ENCODE measurements at regions not wholly inside any gene's neighbourhood (a gene's known extent, or its start where the extent isn't known, plus 50 kb on each side); places are given as distances from the start of the nearest gene placed in this dataset.

DNA sequence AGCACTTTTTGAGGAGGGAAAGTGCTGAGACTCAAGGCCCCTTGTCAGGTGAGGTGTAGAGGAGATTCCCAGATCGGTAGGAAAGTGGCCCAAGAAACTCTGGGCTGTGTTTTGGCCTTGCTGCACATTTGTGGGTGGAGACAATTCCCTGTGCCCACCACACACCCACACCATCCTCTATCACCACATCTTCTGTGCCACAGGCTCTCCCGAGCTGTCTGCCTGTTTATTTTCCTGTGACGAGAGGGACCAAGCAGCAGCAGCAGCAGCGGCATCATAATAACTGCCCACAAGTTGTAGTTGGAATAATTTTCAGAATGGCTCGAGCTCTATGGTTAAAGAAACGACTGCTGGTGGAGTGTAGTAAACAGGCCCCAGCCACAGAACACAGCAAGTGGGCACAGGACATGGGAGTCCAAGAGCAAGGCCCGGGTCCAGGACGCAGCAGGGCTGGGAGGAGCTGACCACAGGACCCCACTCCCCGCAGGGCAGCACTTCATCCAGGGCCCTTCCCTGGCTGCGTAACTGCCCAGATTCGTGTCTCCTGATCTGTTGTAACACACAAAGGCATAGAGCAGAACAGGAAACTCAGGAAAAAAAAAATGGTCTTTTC is 55.6 kb upstream of the BCL2L14 start:
- no peak for DNase-seq (ENCODE audit: low read depth in 4 of 4, low spot score in 1 of 4)

DNA sequence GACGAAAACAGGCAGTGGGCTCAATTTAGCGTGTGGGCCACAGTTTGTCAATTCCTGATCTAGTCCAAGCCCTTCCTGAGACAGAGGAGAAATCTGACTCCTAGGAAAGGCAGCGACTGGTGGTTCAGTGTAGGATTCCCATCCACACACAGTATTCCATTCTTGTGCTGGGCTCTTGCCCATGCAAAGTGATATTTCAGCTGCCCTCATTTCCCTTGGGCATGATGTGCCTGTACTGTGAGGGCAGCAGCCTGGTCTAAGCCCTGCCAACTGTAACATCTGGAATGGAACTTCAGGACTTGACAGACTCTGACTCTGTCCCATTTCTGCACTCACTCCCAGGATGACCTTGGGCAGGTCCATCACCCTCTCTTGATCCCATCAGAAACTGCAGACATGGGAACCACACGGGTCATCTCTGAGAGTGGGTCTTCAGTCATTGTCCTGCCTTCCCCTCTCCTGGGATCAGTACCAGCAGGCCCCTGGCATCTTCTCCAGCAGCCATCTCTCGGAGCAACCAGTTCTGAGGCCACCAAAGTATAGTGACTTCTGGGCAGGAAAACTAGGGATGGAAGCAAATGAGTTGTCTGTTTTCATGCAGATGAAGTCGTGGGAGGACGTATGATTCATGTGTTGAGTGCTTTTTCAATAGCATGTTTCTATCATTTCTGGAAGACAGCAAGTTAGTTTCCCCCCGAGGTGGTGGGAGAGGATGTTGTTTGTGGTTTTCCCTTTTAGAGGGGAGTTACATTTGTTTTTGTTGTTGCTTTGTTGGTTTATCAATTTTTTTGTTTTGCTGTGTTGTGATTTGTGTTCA is 54.2 kb upstream of the BCL2L14 start:
- no peak for DNase-seq (ENCODE audit: low read depth in 4 of 4, low spot score in 1 of 4)

DNA sequence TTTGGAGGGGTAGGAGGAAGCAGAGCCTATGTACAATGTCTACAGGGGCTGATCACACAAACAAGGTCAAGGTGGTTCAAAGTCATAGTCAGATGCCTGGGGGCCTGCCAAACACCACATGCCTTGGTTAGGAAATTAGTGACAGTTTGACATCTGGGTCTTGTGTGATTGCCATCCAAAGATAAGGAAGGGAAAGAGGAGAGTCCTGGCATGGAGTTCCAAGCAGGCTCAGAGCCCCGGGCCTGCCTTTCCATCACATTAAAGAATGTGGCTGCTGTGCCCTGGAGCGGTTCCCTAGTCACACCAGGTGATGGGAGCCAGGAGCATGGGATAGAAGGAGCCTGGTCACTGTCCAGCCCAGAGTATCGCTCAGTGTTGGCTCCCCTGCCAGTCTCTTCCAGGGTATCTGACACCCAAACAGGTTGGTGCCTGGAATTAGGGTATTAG is 53.6 kb upstream of the BCL2L14 start:
- no peak for DNase-seq (ENCODE audit: low read depth in 4 of 4, low spot score in 1 of 4)

DNA sequence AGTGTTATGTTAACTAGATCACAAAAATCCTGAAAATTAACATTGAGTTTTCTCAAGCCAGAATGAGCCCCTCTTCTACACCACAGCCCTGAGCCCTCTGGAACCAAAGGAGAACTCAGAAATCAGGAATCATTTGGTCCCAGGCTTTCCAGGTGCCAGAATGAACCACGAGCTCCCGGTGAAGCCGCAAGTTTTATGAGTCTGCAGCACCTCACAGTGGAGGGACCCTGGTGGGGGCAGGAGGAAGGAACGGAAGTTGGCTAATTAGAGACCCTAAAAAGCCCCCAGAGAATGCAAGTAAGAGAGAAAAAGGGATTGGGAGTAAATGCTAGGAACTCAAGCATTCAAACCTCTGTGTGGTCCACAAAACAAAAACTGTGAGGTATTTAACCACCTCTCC is 52.9 kb upstream of the BCL2L14 start:
- no peak for DNase-seq (ENCODE audit: low read depth in 4 of 4, low spot score in 1 of 4)

DNA sequence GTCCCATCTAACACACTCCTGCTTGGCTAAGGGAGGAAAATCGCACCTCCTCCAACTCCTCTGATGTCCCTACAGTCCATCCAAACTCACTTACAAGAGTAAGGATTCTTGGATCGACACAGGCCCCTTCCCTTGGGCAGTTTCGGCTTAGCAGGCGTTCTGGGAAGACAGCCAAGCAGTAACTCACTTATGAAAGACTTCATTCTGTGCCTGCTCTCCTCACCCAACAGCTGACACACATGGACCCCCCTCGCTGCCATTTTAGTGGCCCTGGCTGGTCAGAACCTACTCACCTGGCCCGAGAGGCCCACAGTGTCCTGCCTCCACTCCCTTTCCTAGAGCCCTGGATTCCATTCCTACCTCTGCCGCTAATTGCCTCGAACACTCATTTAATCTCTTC is 52.3 kb upstream of the BCL2L14 start:
- DNase-seq (ENCODE audit: low read depth in 4 of 4, low spot score in 1 of 4) = no peak

DNA sequence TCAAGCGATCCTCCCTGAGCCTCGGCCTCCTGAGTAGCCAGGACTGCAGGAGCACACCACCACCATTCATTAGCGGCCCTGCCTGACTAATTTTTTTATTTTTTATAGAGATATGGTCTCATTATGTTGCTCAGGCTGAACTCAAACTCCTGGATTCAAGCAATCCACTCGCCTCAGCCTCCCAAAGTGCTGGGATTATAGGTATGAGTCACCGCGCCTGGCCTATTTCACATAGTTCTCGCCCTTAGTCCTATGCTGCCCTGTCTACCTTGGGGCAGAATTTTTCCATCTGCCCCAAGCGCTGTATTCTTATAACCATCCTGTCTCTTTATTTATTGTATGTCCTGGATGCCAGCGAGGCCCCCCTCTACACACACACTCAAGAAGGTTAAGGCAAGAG is 50.9 kb upstream of the BCL2L14 start:
- DNase-seq (ENCODE audit: low read depth in 4 of 4, low spot score in 1 of 4) = no peak

DNA sequence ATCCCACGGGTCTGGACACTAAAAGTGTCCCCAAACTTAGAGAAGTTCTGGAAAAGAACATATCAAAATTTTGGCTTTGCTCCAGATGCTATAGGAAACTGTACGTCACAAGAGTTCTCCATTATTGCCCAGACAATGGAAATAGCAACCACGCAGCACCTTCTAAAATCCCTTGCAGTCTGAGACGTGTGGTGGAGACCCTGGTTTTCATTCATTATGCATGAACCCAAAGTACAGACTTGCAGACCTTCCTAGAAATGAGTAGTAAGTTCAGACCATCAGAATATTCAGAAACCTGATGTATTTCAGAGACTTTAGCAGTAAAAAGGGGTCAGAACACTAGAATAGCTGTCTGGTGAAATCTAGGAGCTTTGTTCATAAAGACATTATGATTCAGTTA is 50.0 kb upstream of the BCL2L14 start:
- DNase-seq (ENCODE audit: low read depth in 4 of 4, low spot score in 1 of 4) = no peak
